K562 (cell line): ENCODE measurements at regions not wholly inside any gene's neighbourhood (a gene's known extent, or its start where the extent isn't known, plus 50 kb on each side); places are given as distances from the start of the nearest gene placed in this dataset.

Experiments used
- ATAC-seq: fragments of 200-7000 bp; cut with Tn5 transposase; 3 replicates; pipeline ENCODE4 v1.9.1; 2020; ENCODE audit warnings: moderate library complexity
- BruUV-seq: library from RNA; stranded (reverse); fragments of 400-500 nt; replicated peaks from 2 replicates; lab custom pipeline; 2021; lab: Mats Ljungman, UMichigan
- CTCF ChIA-PET: fragments of 300-600 bp; formaldehyde crosslinking; extraction: SDS; loops from one replicate; lab custom pipeline; 2021; ENCODE audit warnings: low intra/inter-chr PET ratio; lab: Yijun Ruan, JAX
- POLR2A ChIA-PET: fragments of 300-600, 350-650 bp; sonication (Branson Sonifier 250); formaldehyde crosslinking; extraction: SDS; loops from one replicate; lab custom pipeline; 2021; ENCODE audit warnings: antibody characterized with exemption, inconsistent platforms; lab: Yijun Ruan, JAX
- DNase-seq, 4 experiments: peaks; one replicate each; pipeline versions ENCODE4 v3.0.0 to v3.0.0-alpha.2; 2011 to 2018; ENCODE audit warnings: low spot score in 3 of 4, mixed read lengths in 3 of 4; ENCODE audit errors: extremely low read depth in 1 of 4
- FAIRE-seq: peaks from 2 replicates; lab custom pipeline; 2011; peaks lifted over from hg19 to GRCh38; lab: Jason Lieb, UNC
- H2AFZ ChIP-seq: 2 replicates; pipeline ENCODE4 v1.6.0; 2011; ENCODE audit warnings: low read depth, low read length, control low read depth, inconsistent platforms
- H3K27ac ChIP-seq: fragments of 200-600 bp; 3 replicates; pipeline ENCODE4 v1.8.0; 2011; ENCODE audit warnings: low read depth, mild to moderate bottlenecking, control low read depth, inconsistent platforms, low read length, moderate library complexity, mixed read lengths; ENCODE audit errors: extremely low read depth
- H3K27me3 ChIP-seq, 2 experiments: fragments of 300-600 bp in 1 of 2; 2 replicates in 1 of 2; 3 replicates in 1 of 2; pipeline versions ENCODE4 v1.6.0 to v1.8.0; 2011; ENCODE audit warnings: inconsistent platforms in 2 of 2, low read length in 2 of 2, mild to moderate bottlenecking in 1 of 2, mixed read lengths in 1 of 2, moderate library complexity in 1 of 2; ENCODE audit not compliant: control insufficient read depth in 2 of 2, insufficient read depth in 2 of 2
- H3K36me3 ChIP-seq: fragments of 300-600 bp; 3 replicates; pipeline ENCODE4 v1.8.0; 2011; ENCODE audit warnings: mild to moderate bottlenecking, low read length, inconsistent platforms; ENCODE audit not compliant: control insufficient read depth, insufficient read depth
- H3K4me1 ChIP-seq, 2 experiments: fragments of 200-600 bp in 1 of 2; replicated peaks in 1 of 2; 2 replicates in 1 of 2; 3 replicates in 1 of 2; pipeline versions ENCODE4 v1.5.1 to v1.8.0; 2011; ENCODE audit warnings: inconsistent platforms in 2 of 2, low read length in 2 of 2, mild to moderate bottlenecking in 1 of 2, mixed read lengths in 1 of 2, moderate library complexity in 1 of 2; ENCODE audit not compliant: control insufficient read depth in 2 of 2, insufficient read depth in 2 of 2
- H3K4me2 ChIP-seq: 2 replicates; pipeline ENCODE4 v1.6.1; 2011; ENCODE audit warnings: low read length, control low read depth, inconsistent platforms, mixed read lengths; ENCODE audit not compliant: insufficient read depth
- H3K4me3 ChIP-seq: fragments of 200-600 bp; sonication (generic), shearing (Covaris generic); 2 replicates; pipeline ENCODE4 v1.5.1; 2016; ENCODE audit warnings: control low read depth, inconsistent platforms
- H3K79me2 ChIP-seq: fragments of 200-600 bp; 3 replicates; pipeline ENCODE4 v1.8.0; 2011; ENCODE audit warnings: low read length, inconsistent platforms; ENCODE audit not compliant: control insufficient read depth, insufficient read depth
- H3K9ac ChIP-seq, 2 experiments: 2 replicates each; pipeline versions ENCODE4 v1.6.0 to v1.6.1; 2011; ENCODE audit warnings: low read depth in 2 of 2, low read length in 2 of 2, control low read depth in 1 of 2, inconsistent platforms in 1 of 2, mild to moderate bottlenecking in 1 of 2, mixed read lengths in 1 of 2; ENCODE audit not compliant: insufficient read depth in 1 of 2
- H3K9me1 ChIP-seq: one replicate; pipeline ENCODE4 v1.6.0; 2011; ENCODE audit warnings: inconsistent platforms, mild to moderate bottlenecking, low read length, moderate library complexity; ENCODE audit not compliant: control insufficient read depth, insufficient read depth
- H3K9me3 ChIP-seq: replicated peaks from 2 replicates; pipeline ENCODE4 v1.5.1; 2011; ENCODE audit warnings: low read depth, low read length, inconsistent platforms; ENCODE audit not compliant: control insufficient read depth, insufficient read depth
- H4K20me1 ChIP-seq: replicated peaks from 2 replicates; pipeline ENCODE4 v1.6.1; 2011; ENCODE audit warnings: low read length, inconsistent platforms, mixed read lengths; ENCODE audit not compliant: control insufficient read depth, insufficient read depth
- MEIS2 ChIP-seq: fragments of 450-650 bp; IDR thresholded peaks from 2 replicates; pipeline ENCODE4 v1.6.1; 2014; ENCODE audit warnings: mild to moderate bottlenecking; ENCODE audit not compliant: partially characterized antibody
- PCBP1 ChIP-seq: fragments of 200-400 bp; formaldehyde crosslinking; IDR thresholded peaks from 2 replicates; pipeline ENCODE4 v1.6.1; 2018; ENCODE audit warnings: mild to moderate bottlenecking, low read depth, low read length; ENCODE audit not compliant: poor library complexity, severe bottlenecking
- POLR2A ChIP-seq: fragments of 450-650 bp; conservative IDR thresholded peaks from 2 replicates; pipeline ENCODE4 v1.6.1; 2016
- SNIP1 ChIP-seq: fragments of 450-650 bp; IDR thresholded peaks from 2 replicates; pipeline ENCODE4 v1.7.1; 2017; ENCODE audit warnings: low read depth, mild to moderate bottlenecking
- XRCC4 ChIP-seq: IDR thresholded peaks from one replicate; pipeline ENCODE4 v1.6.1; 2011; ENCODE audit not compliant: insufficient read depth, insufficient read length; ENCODE audit errors: extremely low read depth
- ZNF212 ChIP-seq: fragments of 450-650 bp; formaldehyde crosslinking; IDR thresholded peaks from 2 replicates; pipeline ENCODE4 v1.4.0; 2020; ENCODE audit warnings: mild to moderate bottlenecking
- ZNF354B ChIP-seq: fragments of 250-450 bp; sonication (Bioruptor Pico); IDR thresholded peaks from 2 replicates; pipeline ENCODE4 v1.4.0; 2020
- ZNF79 ChIP-seq: fragments of 250-450 bp; sonication (Bioruptor Pico); IDR thresholded peaks from 2 replicates; pipeline ENCODE4 v1.4.0; 2020; ENCODE audit warnings: low read depth, mild to moderate bottlenecking, moderate library complexity
- WGBS: fragments of 100-300 bp; shearing (Covaris generic); methylation state at CpG from one replicate; pipeline ENCODE4 v1.1.6; 2016; ENCODE audit warnings: low coverage, mixed read lengths; ENCODE audit not compliant: insufficient coverage; ENCODE audit errors: missing lambda C conversion rate; 5-methylcytosine and 5-hydroxymethylcytosine counted together
- in situ Hi-C: fragments of 300-500 bp; cut with MboI; formaldehyde crosslinking; loops from 4 replicates; pipeline ENCODE4 v1.15.0; 2018; ENCODE audit warnings: inconsistent platforms, mixed read lengths
- intact Hi-C: fragments of 100-400 bp; cut with micrococcal nuclease; formaldehyde crosslinking; loops from 2 replicates; pipeline ENCODE4 v1.14.2; 2022
- TF ChIP-seq, protein P1 (sequence below): sonication (generic); formaldehyde crosslinking; IDR thresholded peaks from 2 replicates; pipeline ENCODE4 v1.9.0; 2022; ENCODE audit warnings: mild to moderate bottlenecking, missing genetic modification reagents

DNA sequence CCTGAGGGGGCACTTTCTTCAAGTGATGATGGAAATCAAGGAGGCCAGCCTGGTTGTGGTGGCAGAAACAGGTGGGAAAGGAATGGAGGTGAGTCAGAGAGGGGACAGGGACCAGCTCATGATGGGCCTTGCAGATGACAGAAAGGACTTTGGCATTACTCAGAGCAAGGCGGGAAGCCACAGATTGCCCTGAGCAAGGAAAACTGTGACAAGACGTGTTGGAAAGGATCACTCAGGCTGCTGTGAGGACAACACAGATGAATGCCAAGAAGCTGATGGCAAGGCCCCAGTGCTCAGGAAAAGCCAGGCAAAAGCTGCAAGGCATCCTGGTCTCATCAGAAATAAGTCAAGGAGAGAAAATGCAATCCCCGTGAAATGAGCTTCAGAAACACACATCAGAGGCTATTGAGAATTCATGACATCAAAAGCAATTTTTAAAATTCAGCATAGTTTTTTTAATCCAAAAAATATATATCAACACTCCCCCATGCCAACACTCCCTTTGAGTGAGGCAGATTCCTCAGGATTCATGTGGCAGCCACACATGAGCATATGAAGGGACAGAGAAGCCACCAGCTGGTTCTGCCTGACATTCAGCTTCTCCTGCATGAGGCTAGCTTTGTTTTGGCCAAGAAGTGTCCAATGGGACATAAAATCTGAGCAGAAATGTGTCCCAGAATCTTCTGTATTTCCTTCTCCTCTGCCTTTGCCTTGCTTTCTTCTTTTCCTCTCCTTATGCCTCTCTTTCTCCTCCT lies 244.5 kb upstream of the MYO3A start (continued):
- TF ChIP-seq MEIS2, result no peak
- no peak for TF ChIP-seq ZNF354B (CRISPR knock-in tag)
- TF ChIP-seq ZNF212 (CRISPR knock-in tag), result no peak
- TF ChIP-seq, protein P1, sequence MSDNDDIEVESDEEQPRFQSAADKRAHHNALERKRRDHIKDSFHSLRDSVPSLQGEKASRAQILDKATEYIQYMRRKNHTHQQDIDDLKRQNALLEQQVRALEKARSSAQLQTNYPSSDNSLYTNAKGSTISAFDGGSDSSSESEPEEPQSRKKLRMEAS (CRISPR knock-in tag), result no peak
- TF ChIP-seq SNIP1, result no peak
- no peak for TF ChIP-seq XRCC4
- TF ChIP-seq POLR2A, result no peak
- no peak for TF ChIP-seq PCBP1

DNA sequence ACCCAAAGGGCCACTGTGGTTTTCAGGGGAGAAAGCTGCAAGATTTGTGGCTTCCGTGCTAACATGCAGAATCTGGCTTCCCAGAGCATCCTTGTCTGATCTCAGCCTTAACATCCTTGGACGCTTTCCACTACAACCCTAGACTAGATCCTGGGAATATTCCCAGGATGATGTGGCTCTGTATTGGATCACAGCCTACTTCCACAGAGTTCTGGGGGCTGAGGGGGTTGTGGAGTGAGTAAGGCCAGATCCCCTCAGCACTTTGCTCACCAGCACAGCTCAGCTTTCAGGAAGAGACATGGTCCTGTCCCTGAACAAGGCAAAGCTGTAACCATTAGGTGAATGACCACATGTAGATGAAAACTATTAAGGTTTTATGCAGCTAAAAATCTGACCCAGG lies 241.3 kb upstream of the MYO3A start:
- in situ Hi-C loops (no loop called here), intact Hi-C loops (no loop called here)
- no peaks in the 10 kb centered on the region for H4K20me1 ChIP-seq
- H3K9me3 ChIP-seq, result no peaks in the 10 kb centered on the region
- 0% methylated on average over 2 of the region's 2 CpGs for WGBS
- no peak overlapping the region for H3K27ac ChIP-seq
- FAIRE-seq (no peak), DNase-seq (no peak), ATAC-seq (no peak)
- no peaks in the 10 kb centered on the region for H3K4me1 ChIP-seq
- no peak overlapping the region for H3K9ac ChIP-seq
- TF ChIP-seq ZNF79 (CRISPR knock-in tag), result no peak
- no TSS peak for BruUV-seq
- POLR2A ChIA-PET, result no interaction called here
- no peaks in the 10 kb centered on the region for H3K36me3 ChIP-seq
- H2AFZ ChIP-seq, result no peak overlapping the region
- H3K4me2 ChIP-seq, result no peak overlapping the region
- H3K27me3 ChIP-seq, result peaks cover 0 to 12% of the 10 kb centered on the region in 2 experiments; a peak in 1 of 5 replicates
- CTCF ChIA-PET, result no interaction called here
- H3K9me1 ChIP-seq, result no peaks in the 10 kb centered on the region
- no peak overlapping the region for H3K4me3 ChIP-seq
- H3K79me2 ChIP-seq, result no peaks in the 10 kb centered on the region
